Activated T-helper 1 cell treated with anti-CD3 and anti-CD28 coated beads, Interleukin-2, amount 50 U/mL, for 16 hours (primary cell): ENCODE measurements at regions not wholly inside any gene's neighbourhood (a gene's known extent, or its start where the extent isn't known, plus 50 kb on each side); places are given as distances from the start of the nearest gene placed in this dataset.
"Not testable (repeated sequence)": the region's sequence is repeated elsewhere in the genome, so short reads cannot be mapped to it uniquely, and the experiment has no call there.

Experiments used
- DNase-seq, 2 donors: peaks; one replicate each; pipeline ENCODE4 v3.0.0-alpha.2; 2020; ENCODE audit warnings: low read depth in 1 of 2, low spot score in 1 of 2

DNA sequence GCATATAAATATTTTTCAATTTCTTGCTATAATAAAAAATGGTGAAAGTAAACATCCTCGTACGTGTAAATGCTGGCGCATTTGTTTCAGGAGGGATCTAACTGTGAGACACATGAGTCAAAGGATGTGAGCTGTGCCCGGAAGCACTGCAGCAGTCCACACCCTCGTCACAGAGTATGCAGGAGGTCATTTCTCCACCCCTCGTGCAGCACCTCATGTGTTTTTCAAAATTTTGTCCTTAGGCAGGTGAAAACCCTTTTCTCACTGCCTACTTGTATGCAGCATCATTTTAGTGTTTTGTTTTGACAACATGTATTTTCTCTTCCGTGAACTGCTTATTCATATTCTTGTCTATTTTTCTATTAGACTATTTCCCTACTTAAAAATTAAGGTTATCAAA, 162.7 kb downstream of the AVL9 start:
- DNase-seq = no peak

- not testable (repeated sequence) for DNase-seq
Observed at GRCh38 chr7:32654549-32654948, 159.3 kb downstream of the AVL9 start.

- not testable (repeated sequence) for DNase-seq
Observed at GRCh38 chr7:32650356-32650755, 155.1 kb downstream of the AVL9 start.

- DNase-seq = no peak
Observed at GRCh38 chr7:32648408-32649156, 153.3 kb downstream of the AVL9 start.

DNA sequence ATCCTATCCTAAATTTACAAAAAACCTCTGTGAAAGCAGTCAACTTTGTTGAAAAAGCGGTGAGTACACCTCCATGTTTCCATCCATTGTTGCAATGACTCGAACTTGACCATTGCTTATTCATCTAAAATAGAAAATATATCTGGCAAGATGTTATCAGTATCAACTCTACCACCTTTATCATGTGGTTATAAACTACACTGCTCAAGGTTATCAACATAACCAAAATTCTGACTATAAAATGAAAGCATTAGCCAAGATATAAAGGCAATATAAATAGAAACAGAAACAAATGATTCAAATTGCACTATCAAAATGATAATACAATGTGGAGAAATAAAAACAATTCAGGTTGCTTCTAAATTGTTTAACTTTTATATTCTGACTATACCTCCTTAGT, 150.0 kb downstream of the AVL9 start:
- DNase-seq = not testable (repeated sequence)

DNA sequence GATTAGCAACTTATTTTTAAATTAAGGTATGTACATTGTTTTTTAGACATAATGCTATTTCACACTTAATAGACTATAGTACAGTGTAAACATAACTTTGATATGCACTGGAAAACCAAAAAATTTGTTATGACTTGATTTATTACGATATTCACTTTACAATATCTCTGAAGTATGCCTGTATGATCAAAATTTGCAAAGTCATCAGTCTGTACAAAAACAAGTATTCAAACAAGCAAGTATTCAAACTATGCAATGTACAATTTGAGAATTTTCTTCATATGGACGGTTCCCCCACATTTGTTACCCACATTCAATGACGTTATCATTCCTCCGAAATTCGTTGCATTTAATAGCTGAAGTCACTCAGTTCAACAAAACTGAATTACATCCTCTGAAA, 147.9 kb downstream of the AVL9 start:
- DNase-seq = no peak

GRCh38 chr7:32639122-32639521, 143.8 kb downstream of the AVL9 start:
- no peak for DNase-seq

DNA sequence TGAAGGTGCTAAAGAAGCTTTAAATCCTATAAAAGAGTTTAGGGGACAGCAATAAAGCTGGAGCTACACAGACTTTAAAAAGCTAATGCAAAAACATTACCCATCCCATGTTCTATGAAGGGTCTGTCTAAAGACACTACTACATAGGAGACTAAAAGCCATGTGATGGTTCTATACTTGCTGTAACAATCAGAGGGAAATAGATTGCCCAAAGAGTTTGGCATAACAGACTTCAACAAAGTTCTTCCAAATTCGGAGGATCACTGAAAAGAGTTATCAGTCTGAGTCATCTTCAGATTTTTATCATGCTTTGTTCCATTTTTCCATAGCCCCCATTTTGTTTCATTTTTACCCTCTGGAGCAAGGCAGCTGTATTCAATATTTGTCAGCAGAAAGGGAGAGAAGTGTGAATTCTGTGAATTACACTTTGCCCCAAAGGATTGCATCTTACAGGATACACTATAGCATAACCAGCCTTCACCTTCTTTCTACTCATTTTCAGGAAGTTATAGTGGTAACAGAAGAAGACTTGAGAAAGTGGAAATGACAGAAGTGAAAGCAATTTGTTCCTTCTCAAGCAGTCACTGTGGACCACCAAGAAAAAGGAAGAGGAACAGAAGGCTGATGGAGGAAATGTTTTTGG, 143.3 kb downstream of the AVL9 start:
- DNase-seq = not testable (repeated sequence)
